ENCODE measurements at regions not wholly inside any gene's neighbourhood (a gene's known extent, or its start where the extent isn't known, plus 50 kb on each side); places are given as distances from the start of the nearest gene placed in this dataset.
A peak's percentile ranks its signal among the peaks of the same experiment; 100 is the strongest.
"Not testable (repeated sequence)": the region's sequence is repeated elsewhere in the genome, so short reads cannot be mapped to it uniquely, and the experiment has no call there.

GRCh38 chr9:66152406-66152805, 415.5 kb downstream of the FOXD4L4 start:
- H3K27ac Mint-ChIP-seq; H3K36me3 Mint-ChIP-seq (ENCODE audit: low read depth); POLR2A ChIA-PET; H3K27me3 Mint-ChIP-seq; DNase-seq; H3K4me1 Mint-ChIP-seq; CTCF ChIA-PET; H3K4me3 Mint-ChIP-seq; H3K9me3 Mint-ChIP-seq: not testable (repeated sequence)

DNA sequence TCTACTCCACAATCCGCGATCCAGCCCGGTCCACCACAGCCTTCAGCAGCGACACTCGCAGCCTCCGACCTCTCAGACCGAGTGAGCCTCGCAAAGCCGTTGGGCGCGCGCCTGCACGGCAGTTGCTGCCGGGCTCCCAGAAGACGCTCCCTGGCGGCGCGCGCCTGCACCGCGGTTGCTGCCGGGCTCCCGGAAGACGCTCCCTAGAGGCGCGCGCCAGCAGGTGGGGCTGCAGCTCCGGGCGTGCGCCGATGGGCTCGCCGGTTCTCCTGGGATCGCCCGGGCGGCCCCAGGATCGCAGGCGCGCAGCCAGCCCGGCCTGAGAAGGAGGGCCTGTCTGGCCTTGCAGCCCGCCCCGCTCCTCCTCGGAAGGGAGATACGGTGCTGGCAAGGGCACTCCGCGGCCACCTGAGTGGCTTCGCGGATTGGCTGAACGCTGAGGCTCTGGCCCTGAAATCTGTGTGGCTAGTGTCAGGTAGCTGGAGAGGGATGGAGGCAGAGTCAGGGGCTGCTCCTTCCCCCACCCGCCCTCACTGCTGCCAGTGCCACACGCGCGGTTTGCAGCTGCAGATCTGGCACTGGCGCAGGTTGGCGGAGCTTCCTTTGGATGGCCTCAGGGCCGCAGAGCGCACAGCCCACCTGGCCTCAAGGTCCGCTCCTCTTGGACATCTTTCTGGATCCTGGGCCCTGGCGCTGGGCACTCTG, 416.2 kb downstream of the FOXD4L4 start:
- H3K27me3 Mint-ChIP-seq; H3K36me3 Mint-ChIP-seq (ENCODE audit: low read depth); POLR2A ChIA-PET; H3K4me3 Mint-ChIP-seq; H3K9me3 Mint-ChIP-seq; CTCF ChIA-PET; H3K27ac Mint-ChIP-seq; H3K4me1 Mint-ChIP-seq: not testable (repeated sequence)
- peak; percentile 62 for DNase-seq

DNA sequence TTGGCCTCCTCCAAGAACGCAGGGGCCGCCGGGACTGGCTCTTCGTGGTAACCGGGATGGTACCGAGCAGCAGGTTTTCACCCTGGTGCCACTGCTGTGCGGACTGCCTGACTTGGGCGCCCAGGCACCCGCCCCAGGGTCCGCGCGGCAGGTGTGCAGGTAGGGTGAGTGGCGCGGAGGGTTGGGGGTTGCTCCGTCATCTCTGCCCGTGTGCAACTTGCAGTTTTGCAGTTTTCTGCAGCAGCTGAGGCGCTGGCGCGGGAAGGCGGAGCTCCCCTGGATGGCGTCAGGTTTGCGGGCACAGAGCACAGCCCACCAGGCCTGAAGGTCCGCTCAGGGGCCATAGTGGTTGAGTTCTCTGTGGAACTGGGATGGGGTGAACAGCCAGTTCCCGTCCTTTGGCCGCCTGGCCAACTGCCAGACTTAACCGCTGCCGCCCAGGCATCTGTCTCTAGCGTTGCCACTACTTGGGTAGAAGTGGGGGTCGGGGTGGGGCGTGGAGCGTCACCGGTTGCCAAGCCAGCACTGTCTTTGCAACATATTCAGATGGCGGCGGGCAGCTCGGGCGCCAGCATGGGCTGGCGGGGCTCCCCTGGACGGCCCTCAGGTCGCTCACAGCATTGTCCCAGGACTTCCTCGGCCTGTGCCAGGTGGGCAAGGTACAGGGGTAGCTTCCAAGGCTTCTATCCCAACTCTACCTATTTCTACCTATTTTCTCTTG, 417.2 kb downstream of the FOXD4L4 start:
- POLR2A ChIA-PET; H3K36me3 Mint-ChIP-seq (ENCODE audit: low read depth); H3K9me3 Mint-ChIP-seq; H3K4me3 Mint-ChIP-seq; DNase-seq; H3K4me1 Mint-ChIP-seq; H3K27ac Mint-ChIP-seq; CTCF ChIA-PET; H3K27me3 Mint-ChIP-seq: not testable (repeated sequence)

- POLR2A ChIA-PET, result not testable (repeated sequence)
Measured at GRCh38 chr9:66182316-66182715, 445.4 kb downstream of the FOXD4L4 start.

GRCh38 chr9:66183648-66184047, 446.7 kb downstream of the FOXD4L4 start:
- POLR2A ChIA-PET; H3K4me1 Mint-ChIP-seq; H3K27me3 Mint-ChIP-seq; H3K36me3 Mint-ChIP-seq (ENCODE audit: low read depth); CTCF ChIA-PET; H3K27ac Mint-ChIP-seq; H3K4me3 Mint-ChIP-seq; H3K9me3 Mint-ChIP-seq; DNase-seq: not testable (repeated sequence)

More at GRCh38 chr9:66182316-66182715, 445.4 kb downstream of the FOXD4L4 start:
- H3K9me3 Mint-ChIP-seq; H3K36me3 Mint-ChIP-seq (ENCODE audit: low read depth); H3K4me3 Mint-ChIP-seq; H3K27me3 Mint-ChIP-seq; DNase-seq; H3K4me1 Mint-ChIP-seq; CTCF ChIA-PET; H3K27ac Mint-ChIP-seq: not testable (repeated sequence)

DNA sequence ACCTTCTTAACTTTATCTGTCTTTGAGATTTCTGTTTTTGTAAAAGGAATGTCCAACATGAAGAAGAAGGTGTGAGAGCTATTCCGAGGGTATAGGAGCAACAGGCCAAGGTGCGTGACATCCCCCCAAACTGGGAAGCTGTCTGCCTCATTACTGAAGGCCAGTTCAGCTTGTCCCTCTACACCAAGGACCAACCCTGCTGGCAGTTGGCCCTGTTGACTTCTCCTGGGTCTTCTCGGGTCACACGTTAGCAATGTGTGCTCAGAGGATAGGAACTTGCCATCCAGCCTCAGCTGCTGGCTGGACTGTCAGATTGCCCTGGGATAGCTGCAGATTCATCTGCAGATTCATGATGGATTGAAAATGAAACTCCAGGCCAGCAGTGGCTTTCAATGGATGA, 460.3 kb downstream of the FOXD4L4 start:
- CTCF ChIA-PET; H3K9me3 Mint-ChIP-seq; POLR2A ChIA-PET; H3K4me1 Mint-ChIP-seq; H3K4me3 Mint-ChIP-seq; H3K27me3 Mint-ChIP-seq; H3K36me3 Mint-ChIP-seq (ENCODE audit: low read depth); H3K27ac Mint-ChIP-seq; DNase-seq: not testable (repeated sequence)

DNA sequence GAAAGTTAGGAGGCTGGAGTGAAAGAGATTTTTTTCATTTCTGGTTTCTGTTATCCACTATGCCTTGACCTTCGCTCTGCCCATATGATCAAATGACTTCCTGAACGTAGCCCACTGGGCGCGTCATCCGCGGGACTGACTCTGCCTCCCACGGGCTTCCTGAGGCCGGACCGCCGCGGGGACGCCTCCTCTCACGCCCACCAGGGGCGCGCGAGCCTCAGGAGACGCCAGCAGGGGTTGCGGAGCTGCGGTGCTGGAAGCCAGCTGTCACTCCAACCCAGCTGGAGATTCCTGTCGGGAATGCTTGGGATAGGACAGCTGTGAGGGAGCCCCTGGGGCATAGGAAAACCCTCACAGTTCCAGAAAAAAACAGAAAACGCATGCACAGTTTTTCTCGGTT, 461.5 kb downstream of the FOXD4L4 start:
- H3K4me3 Mint-ChIP-seq; H3K27me3 Mint-ChIP-seq; H3K36me3 Mint-ChIP-seq (ENCODE audit: low read depth); H3K27ac Mint-ChIP-seq; H3K4me1 Mint-ChIP-seq; POLR2A ChIA-PET; DNase-seq; H3K9me3 Mint-ChIP-seq; CTCF ChIA-PET: not testable (repeated sequence)

GRCh38 chr9:66206617-66207016, 469.7 kb downstream of the FOXD4L4 start:
- CTCF ChIA-PET, result not testable (repeated sequence)

GRCh38 chr9:66207914-66208313, 471.0 kb downstream of the FOXD4L4 start:
- H3K4me1 Mint-ChIP-seq; CTCF ChIA-PET; H3K27ac Mint-ChIP-seq; H3K27me3 Mint-ChIP-seq; H3K9me3 Mint-ChIP-seq; POLR2A ChIA-PET; H3K36me3 Mint-ChIP-seq (ENCODE audit: low read depth); DNase-seq; H3K4me3 Mint-ChIP-seq: not testable (repeated sequence)

More at GRCh38 chr9:66206617-66207016, 469.7 kb downstream of the FOXD4L4 start:
- H3K4me3 Mint-ChIP-seq; H3K36me3 Mint-ChIP-seq (ENCODE audit: low read depth); H3K27me3 Mint-ChIP-seq; H3K4me1 Mint-ChIP-seq; H3K27ac Mint-ChIP-seq; DNase-seq; H3K9me3 Mint-ChIP-seq; POLR2A ChIA-PET: not testable (repeated sequence)

GRCh38 chr9:66244763-66245162, 507.8 kb downstream of the FOXD4L4 start:
- H3K9me3 Mint-ChIP-seq; H3K4me1 Mint-ChIP-seq; DNase-seq; CTCF ChIA-PET; H3K4me3 Mint-ChIP-seq; H3K27ac Mint-ChIP-seq; POLR2A ChIA-PET; H3K27me3 Mint-ChIP-seq; H3K36me3 Mint-ChIP-seq (ENCODE audit: low read depth): not testable (repeated sequence)

- H3K4me1 Mint-ChIP-seq; H3K4me3 Mint-ChIP-seq; CTCF ChIA-PET; H3K27me3 Mint-ChIP-seq; DNase-seq; POLR2A ChIA-PET; H3K9me3 Mint-ChIP-seq; H3K36me3 Mint-ChIP-seq (ENCODE audit: low read depth); H3K27ac Mint-ChIP-seq: not testable (repeated sequence)
Measured at GRCh38 chr9:66245481-66245880, 508.5 kb downstream of the FOXD4L4 start.

GRCh38 chr9:66257581-66257980, 520.6 kb downstream of the FOXD4L4 start:
- CTCF ChIA-PET; POLR2A ChIA-PET; H3K9me3 Mint-ChIP-seq; H3K36me3 Mint-ChIP-seq (ENCODE audit: low read depth); H3K27ac Mint-ChIP-seq; H3K4me3 Mint-ChIP-seq; H3K4me1 Mint-ChIP-seq; H3K27me3 Mint-ChIP-seq; DNase-seq: not testable (repeated sequence)

DNA sequence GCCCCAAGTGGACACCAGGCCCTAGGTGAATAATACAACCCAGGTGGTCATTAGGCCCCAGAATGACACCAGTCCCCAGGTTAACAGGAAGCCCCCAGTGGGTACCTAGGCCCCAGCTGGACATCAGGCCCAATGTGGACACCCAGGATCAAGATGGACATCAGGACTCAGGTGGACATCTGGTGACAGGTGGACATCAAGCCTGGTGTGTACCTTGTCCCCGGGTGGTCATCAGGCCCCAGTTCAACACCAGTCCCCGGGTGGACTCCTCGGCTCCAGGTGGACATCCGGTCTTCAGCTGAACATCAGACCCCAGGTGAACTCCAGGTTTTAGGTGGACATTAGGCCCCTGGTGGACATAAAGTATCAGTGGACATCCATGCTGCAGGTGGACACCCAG, 524.6 kb downstream of the FOXD4L4 start:
- H3K27ac Mint-ChIP-seq; H3K9me3 Mint-ChIP-seq; H3K4me3 Mint-ChIP-seq; POLR2A ChIA-PET; DNase-seq; H3K36me3 Mint-ChIP-seq (ENCODE audit: low read depth); H3K27me3 Mint-ChIP-seq; H3K4me1 Mint-ChIP-seq; CTCF ChIA-PET: not testable (repeated sequence)

- POLR2A ChIA-PET, H3K9me3 Mint-ChIP-seq, CTCF ChIA-PET: not testable (repeated sequence)
Measured at GRCh38 chr9:66263621-66264020, 526.7 kb downstream of the FOXD4L4 start.

More at GRCh38 chr9:66263621-66264020, 526.7 kb downstream of the FOXD4L4 start:
- H3K4me3 Mint-ChIP-seq; H3K36me3 Mint-ChIP-seq (ENCODE audit: low read depth); DNase-seq; H3K27me3 Mint-ChIP-seq; H3K27ac Mint-ChIP-seq; H3K4me1 Mint-ChIP-seq: not testable (repeated sequence)
